Activated CD4-positive, alpha-beta T cell treated with anti-CD3 and anti-CD28 coated beads, Interleukin-2, amount 50 U/mL, for 4 hours (primary cell): ENCODE measurements at regions not wholly inside any gene's neighbourhood (a gene's known extent, or its start where the extent isn't known, plus 50 kb on each side); places are given as distances from the start of the nearest gene placed in this dataset.
A peak's percentile ranks its signal among the peaks of the same experiment; 100 is the strongest.
"Not testable (repeated sequence)": the region's sequence is repeated elsewhere in the genome, so short reads cannot be mapped to it uniquely, and the experiment has no call there.

ENCODE experiments used
- DNase-seq, 2 experiments: peaks; one replicate each; pipeline ENCODE4 v3.0.0-alpha.2; 2020

DNA sequence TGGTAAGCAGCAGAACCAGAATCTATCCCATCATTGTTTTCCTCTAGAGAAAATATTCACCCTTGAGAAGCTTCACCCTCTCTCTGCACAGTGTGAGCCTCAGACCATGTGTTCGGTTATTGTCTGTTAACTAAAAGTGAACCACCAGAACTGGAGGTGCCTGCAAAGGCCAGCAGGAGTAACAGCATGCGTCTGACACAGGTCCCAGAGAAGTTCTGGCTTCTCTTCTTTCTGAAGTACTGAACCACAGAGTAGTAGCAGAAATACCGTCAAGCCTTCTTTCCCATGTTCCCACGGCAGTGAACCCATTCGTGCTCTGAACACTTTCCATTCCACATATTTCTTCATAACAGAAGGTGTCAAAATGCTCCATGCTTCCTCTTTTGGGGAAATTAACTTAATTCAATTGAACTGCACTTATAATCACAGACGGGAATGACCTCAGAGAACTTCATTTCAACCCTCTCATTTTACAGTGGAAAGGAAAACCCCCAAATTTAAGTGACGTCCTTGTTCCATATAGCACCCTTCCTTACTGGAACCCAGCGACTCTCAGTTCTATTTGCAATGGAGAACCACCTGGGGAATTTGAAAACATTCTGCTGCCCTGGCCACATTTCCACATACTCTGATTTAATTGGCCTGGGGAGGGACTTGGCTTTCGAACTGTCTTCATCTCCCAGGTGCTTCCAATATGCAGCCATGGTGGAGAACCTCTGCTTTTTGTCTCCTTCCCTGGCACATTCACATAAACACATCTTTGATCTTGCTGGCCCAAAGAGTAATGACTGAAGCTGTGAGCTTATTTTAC is 519.1 kb downstream of the RNF144A start:
- DNase-seq, result no peak

DNA sequence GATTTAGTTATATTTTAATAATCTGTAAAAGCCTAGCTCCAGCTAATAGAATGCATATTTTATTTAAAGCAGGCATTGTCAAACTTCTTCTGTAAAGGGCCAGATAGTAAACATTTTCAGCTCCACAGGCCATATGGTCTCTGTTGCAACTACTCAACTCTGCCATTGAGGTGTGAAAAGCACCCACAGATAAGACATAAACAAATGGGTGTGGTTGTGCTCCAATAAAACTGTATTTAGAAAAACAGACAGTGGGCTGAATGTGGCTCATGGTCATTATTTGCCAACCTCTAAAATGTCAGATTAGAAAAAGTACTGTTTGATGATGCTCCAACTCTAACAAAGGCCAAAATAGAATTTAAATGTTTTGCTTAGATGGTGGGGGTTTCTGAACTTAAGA is 519.9 kb downstream of the RNF144A start:
- DNase-seq, result no peak

DNA sequence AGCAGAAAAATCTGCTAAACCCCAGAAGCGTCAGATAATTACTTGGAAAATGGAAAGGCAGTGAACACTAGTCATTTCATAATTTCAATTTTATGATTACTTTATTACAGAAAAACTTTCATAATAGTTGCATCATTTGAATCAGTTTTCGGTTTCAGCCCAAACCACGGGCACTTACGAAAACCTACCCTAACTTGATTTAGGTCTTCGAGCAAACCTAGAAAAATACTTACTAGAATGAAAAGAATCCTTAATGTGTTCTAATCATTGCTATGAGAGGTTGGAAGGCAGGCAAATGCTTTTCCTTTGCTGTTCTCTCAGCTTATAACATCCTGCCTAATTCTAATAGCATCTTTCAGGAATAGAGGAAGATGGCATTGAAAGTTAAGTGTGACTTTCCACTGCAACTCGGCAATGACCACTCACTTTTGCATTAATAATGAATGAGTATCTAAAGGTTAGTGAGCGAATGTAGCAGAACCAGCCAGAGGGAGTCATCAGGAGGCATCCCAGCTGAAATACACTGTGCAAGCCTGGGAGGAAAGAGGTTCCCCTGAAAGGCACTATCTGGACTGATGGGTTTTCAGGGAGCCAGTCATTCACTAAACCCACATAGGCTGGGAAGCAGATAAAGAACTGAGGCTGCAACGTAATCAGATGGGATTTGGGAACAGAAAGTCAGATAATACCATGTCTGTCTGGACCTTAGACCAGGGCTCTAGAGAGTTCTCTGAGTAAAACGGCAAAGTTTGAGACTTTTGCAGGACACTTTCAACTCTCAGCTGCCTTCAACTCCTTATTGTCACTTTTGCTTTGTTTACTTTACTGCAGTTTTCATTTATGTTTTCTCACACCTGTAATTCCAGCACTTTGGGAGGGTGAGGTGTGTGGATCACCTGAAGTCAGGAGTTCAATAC is 520.8 kb downstream of the RNF144A start:
- DNase-seq, result no peak

DNA sequence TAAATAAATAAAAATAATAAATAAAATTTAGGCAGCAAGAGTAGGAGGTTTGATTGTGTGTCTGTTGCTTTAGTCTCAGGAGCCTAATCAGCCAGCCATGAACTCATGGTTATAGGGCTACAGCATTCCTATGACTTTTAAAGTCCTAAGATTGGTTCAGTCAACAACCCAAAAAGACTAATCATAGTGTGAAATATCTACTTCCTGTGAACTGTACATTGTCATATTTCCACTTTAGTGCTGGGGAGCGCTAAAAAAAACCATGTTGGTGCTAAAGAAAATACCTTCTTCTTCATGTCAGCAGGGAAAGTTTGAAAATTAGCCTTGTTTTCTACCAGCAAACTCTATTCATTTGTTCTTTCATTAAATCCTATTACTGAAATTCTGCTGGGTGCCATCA is 521.6 kb downstream of the RNF144A start:
- DNase-seq, result no peak

DNA sequence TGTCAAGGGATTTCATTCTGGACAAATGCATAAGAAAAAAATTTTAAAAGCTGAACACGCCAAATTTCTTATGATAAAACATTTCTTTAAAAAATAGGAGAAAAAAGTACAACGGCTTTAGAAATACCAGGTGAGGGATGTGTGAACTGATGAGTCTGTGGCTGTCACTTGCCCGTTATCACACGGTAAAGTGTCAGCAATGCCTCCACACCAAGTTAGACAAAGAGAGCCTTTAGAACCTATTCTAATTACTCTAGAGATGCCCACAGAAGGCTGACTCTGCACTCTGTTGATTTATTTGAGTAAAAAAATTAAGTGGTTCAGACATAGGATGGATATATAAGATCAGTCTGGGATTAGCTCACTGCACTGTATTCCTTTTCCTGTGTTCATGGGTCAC is 523.8 kb downstream of the RNF144A start:
- DNase-seq, result no peak

DNA sequence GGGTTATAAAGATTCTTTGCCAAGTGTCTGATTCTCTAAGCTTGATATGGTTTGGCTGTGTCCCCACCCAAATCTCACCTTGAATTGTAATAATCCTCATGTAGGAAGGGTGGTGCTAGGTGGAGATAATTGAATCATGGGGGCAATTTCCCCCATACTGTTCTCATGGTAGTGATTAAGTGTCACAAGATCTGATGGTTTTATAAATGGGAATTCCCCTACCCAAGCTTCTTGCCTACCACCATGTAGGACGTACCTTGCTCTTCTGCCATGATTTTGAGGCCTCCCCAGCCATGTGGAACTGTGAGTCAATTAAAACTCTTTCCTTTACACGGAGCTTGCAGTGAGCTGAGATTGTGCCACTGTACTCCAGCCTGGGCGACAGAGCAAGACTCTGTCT is 524.6 kb downstream of the RNF144A start:
- not testable (repeated sequence) for DNase-seq

DNA sequence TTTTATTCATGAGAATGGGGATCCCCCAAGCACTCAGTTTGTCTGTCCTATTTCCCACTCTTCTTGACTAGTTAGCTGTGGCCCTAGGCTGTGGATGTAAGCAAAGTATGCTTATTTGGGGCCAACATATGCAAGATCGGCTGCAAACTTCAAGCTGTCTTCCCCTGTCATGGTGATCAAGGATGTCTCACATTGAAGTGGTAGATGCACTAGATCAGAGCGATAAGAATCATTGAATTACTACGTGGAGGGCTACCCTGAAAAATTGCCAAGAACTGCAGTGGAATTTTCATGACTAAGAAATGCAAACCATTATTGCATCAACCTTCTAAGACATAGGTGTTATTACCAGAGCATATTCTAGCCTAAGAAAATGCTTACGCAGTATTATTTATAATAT is 527.4 kb downstream of the RNF144A start:
- DNase-seq, result no peak

DNA sequence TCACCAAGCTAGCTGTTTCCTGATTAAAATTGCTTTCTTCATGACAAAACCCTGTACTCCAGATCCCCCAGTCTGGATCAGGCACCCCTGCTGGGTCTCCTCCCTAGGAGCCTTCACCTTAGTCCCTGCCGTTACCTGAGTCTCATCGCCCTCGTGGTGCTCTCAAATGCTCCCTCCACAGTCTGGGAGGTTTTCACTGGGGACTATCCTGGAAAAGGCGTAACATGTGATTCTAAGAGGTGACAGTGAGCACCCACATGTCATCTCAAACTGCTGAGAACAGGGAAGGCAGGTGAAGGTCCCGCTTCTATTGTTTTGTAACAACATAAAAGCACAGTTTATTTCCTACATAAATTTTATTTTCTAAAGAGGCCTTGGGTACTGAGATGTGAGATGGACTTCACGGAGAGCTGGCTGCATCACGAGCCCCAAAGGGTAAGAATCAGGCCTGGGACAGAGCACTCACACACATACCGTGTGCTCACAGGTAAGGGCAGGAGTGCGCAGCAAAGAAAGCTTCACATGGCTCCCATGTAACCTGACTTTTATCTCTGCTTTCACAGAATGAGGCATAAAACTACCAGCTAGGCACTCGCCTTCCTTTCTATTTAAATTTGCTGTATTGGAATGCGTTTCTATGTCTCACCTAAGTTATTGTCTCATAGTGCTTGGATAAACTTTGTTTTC is 531.5 kb downstream of the RNF144A start:
- DNase-seq, result no peak

DNA sequence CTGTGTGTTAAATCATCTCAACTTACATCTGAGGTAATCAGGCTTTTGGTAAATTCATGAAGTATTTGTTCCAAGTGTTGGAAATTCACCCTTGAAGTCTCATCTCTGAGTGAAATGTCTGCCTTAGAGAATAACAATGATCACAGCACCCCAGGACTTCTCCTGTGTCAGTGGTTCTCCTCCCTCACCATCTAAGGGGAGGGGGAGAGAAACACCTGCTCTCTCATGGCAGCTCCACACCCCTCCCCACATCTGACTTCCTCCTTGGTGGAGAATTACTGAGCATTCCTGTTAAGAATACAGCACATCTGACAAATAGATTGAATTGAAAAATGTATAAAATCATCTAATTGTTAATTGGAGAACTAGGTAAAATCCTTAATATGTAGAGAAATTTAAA is 532.1 kb downstream of the RNF144A start:
- DNase-seq, result no peak

DNA sequence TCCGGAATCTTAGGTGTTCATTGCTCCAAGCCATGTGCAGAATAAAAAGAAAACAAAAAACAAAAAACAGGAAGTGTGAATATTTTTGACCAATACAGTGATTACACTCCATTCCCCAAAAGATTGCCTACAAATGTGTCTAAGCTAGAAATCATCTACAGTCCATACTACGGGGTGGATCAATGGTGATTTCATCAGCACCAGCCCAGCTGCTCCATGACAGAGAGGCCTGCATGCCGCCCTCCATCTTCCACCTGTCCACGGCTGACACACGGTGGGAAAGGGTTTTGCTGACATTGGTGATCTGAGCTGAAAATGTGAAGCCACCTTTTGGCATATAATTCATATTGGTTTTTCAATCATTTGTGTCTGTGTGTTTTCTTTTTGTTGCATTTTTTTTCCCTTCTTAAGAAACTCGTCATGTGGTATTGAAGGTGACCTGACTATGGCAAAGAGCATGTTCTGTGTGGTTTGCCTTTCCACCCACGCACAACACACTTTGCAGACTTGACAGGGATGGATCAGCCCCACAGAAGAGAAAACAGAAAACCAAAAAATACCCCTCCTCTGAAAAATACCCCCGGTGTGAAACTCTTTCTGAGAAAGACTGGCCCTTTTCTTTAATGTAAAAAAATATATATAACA is 533.1 kb downstream of the RNF144A start:
- DNase-seq, result peak; percentile 48 to 50

DNA sequence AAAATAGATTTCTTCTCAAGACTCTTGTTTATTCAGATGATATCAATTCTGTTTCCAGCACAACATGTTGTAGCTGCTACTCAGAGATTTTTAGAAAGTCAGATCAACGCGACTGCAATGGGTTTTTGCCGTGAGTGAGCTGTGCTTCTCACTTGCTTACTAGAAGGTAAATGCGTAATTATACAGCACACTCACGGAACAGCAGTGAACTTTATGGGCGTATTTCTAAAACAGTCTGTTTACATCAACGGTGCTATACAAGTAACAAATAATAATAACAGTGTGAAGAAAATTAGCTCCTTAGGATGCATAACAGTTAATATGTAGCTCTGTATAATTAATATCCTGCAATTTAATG is 533.6 kb downstream of the RNF144A start:
- DNase-seq, result no peak

DNA sequence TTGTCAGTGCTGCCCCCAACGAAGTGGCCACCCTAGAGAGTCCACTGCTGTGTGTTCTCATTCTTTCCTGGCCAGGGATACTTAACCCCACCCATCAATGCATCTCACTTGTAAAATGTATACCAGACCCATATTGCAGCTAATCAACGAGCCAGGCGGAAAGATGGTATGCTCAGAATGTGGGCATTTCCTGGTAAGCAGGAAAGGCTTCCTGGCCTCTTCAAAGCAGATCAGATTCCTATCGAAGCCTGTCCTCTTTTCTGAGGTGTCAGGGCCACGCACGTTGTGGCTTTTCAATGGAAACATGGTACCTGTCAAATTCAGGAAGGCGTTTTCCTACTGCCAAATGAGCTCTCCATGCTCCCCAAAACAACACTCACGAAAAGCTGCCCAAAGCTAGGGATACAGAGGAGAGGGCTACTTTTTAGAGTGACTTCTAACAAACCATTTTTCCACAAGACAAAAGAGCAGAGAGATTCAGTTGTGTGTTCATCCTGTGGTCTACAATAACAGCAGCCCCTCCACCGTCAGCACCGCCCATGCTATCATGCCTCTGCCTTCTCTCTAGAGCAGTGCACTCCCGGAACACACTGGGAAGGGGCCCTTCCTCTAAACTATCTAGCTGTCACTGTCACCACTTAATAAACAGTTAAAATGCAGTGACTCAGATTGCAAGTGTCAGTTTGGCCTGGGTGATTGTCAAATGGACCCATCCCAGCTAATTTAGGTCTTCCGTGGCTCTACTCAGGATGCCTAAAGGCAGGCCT is 535.1 kb downstream of the RNF144A start:
- DNase-seq, result no peak

DNA sequence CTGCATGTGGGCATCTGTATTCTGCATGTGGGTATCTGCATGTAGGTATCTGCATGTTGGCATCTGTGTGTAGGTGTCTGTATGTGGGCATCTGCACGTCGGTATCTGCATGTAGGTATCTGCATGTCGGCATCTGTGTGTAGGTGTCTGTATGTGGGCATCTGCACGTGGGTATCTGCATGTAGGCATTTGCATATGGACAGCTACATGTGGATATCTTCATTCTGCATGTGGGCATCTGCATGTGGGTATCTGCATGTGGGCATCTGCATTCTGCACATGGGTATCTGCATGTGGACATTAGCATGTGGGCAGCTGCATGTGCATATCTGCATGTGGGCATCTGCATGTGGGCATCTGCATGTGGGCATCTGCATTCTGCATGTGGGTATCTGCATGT is 537.4 kb downstream of the RNF144A start:
- DNase-seq, result no peak

DNA sequence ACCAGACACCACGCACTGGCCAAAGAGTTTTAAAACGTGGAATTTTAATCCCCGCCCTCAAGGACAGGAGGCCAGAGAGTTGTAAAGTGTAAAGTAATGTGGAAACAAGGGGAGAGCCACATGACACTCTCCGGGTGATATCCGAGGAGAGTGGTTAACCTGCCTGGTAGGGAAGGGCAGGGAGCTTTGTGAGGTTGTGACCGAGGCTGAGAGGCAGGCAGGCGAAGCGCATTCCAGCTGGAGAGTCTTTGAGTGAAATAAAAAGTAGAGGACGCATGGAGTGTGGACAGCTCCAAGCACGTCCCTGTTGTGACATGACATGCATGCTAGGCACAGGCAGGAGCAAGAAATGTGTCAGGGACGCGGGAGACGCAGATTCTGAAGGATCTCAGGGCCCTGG is 539.5 kb downstream of the RNF144A start:
- no peak for DNase-seq

DNA sequence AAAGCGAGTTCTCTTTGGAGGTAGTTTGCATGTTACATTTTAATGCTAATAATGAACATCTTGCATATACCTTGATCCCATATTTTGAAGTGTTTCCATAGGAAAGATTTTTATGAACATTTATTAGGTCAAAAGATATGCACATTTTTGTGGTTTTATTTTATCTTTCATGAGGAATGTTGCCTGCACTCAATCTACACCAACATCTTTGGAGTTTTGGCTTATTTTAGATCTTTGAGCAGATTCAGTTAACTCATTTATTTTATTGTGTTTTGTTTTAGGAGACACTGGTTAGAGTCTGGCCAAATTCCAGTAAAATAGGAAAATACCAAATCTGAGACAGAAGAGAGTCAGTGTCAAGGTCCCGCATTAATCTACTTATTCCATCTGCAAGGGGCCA is 540.9 kb downstream of the RNF144A start:
- no peak for DNase-seq

DNA sequence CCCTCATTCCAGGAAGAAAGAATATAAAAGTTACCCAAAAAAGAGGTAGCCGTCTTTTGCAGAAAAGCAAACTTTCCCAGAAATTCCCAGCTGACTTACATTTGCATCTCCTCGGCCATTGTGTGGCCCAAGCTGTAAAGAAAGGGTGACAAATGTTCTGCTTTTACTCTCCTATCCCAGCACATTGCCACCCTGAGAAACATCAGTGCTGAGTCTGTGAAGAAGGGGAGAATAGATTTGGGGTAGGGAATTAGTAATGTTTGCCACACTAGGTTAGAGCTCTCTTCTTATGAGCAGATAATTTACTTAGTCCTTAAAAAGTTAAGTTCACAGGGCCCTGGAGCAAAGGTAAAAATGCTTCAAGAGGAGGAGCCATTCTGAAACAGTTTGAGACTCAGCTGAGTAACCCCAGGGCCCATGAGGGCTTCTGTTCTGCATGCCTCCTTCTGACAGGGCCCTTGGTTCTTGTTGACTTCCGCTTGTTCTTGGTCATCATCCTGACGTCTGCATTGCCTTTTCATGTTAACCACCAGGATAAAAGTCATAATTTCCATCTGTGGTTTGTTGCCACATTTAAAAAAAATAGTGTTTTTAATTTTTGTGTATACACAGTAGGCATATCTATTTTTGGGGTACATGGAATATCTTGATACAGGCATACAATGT is 550.7 kb downstream of the RNF144A start:
- peak in 1 of 2 experiments; percentile 9 for DNase-seq

DNA sequence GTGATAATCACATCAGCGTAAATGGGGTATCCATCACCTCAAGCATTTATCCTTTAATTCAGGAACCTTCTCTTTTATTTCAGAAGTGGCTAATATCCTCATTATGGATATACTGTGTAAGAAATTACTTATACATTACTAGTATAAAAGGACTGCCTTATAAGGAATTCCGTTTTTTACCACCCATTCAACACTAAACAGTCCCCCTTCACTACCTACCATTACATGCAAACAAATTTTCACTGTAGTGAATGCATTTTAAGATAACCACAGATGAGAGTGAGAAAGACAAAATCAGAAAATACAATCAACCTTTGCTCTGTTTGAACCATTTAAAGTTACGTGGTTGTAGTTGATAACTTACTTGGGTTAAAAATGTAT is 551.2 kb downstream of the RNF144A start:
- no peak for DNase-seq

DNA sequence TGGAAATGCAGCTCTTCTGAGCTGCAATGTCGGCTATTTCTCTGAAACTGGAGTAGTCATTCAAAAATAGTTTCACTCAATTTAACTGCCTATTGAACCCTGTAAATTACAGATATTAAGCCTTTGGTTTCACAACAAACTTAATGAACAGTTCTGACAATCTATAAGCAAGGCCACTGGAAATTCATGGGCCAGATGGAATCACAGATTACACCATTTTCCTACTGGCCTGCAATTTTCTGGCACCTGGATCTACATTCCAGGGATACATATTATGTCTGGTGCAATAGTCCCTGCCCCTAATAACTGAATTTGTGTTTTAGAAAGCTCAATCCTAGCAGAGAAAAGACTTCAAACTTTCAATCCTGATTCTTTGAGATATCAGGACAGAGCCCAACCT is 551.7 kb downstream of the RNF144A start:
- no peak for DNase-seq

DNA sequence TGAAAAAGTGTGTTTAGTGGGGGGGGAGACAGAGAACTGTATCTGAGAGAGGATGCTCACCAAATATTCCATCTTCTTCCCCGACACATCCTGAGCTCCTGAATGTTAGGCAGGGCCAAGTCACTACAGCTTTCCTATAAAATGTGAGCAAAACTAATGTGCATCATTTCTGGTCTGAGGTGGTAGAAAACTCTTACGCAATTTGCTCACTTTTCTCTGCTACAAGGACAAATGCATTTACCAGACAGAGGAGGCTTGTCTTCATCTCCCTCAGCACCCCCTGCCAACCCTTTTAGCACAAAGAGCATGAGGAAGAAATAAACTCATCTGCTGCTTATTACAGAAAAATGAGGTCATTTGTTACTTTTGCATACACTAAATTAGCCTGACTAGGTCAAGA is 554.0 kb downstream of the RNF144A start:
- DNase-seq, result no peak

DNA sequence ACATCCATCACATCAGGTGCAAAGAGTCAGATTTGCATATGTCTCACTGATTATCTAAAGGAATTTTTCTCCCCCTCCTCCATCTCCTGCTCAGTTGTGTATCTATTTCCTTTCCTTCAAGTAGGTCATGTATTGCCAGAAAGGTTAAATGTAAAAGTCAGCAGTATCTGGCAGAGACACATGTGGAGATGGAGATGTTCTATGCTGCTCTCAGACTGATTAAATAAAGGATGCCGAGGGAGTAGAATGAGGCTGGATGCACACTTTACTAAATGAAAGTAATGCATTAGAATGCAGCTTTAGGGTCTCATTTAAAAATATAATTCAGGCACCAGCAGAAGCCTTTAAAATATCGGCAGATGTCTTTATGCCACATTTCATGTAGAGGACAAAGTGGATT is 555.3 kb downstream of the RNF144A start:
- no peak for DNase-seq

DNA sequence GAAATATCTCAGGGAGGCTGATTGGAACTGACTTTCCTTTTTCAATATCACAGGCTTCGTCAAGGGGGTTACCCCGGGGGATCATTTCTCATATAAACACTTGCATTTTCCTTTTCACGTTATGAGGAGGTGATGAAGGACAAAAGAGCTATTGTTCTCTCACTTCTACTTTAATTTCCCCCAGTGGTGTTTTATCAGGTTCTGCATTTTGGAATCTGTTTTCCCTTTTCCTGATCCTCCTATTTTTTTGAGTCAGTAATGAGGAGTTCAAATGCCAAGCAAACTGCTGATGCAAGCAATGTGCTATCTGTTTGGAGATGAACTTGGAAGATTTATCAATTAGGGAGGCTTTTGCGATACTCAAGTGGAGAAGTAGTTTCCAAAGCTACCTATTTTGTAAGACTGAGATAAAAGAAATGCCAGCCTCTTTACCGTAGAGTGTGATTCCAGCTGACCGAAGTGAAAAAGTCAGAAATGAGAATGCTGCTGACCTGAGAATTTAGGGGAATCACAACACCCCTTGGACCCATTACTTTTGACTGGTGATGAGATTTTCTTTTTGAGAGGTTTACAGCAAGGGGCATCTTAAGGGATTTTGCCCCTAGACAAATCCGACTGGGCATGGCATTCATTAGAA is 556.0 kb downstream of the RNF144A start:
- DNase-seq, result no peak
